ENCODE measurements at regions not wholly inside any gene's neighbourhood (a gene's known extent, or its start where the extent isn't known, plus 50 kb on each side); places are given as distances from the start of the nearest gene placed in this dataset.

- no peak for TF ChIP-seq POLR2A (IDR thresholded peaks at IDR 0.05)
- no peak for TF ChIP-seq POLR2AphosphoS5 (IDR thresholded peaks at IDR 0.05)
- TF ChIP-seq EP300 (IDR thresholded peaks at IDR 0.05): no peak
- TF ChIP-seq, protein P1, sequence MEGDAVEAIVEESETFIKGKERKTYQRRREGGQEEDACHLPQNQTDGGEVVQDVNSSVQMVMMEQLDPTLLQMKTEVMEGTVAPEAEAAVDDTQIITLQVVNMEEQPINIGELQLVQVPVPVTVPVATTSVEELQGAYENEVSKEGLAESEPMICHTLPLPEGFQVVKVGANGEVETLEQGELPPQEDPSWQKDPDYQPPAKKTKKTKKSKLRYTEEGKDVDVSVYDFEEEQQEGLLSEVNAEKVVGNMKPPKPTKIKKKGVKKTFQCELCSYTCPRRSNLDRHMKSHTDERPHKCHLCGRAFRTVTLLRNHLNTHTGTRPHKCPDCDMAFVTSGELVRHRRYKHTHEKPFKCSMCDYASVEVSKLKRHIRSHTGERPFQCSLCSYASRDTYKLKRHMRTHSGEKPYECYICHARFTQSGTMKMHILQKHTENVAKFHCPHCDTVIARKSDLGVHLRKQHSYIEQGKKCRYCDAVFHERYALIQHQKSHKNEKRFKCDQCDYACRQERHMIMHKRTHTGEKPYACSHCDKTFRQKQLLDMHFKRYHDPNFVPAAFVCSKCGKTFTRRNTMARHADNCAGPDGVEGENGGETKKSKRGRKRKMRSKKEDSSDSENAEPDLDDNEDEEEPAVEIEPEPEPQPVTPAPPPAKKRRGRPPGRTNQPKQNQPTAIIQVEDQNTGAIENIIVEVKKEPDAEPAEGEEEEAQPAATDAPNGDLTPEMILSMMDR (IDR thresholded peaks at IDR 0.05): no peak
- intact Hi-C loops (cut with DNase I): no loop called here
- 31 to 45% methylated on average over 14 of the region's 14 CpGs for WGBS, 2 donors
- Histone ChIP-seq H3K4me3 (peak overlapping the region in 1 of 4 donors; percentile 56), H3K27ac (peak overlapping the region; percentile 43 to 71 (median 69)), H3K27me3 (peaks cover 0 to 8% (median 0%) of the 10 kb centered on the region in 3 donors), H3K9me3 (peaks cover 0 to 8% (median 3%) of the 10 kb centered on the region in 4 donors), H3K36me3 (no peaks in the 10 kb centered on the region), H3K4me1 (peaks cover 0 to 29% (median 27%) of the 10 kb centered on the region in 4 donors)
- no peak for DNase-seq
Measured at GRCh38 chr9:129351058-129351641, 173.1 kb upstream of the IER5L start.

GRCh38 chr9:129350143-129350935, 172.3 kb upstream of the IER5L start:
- intact Hi-C loops (cut with DNase I): no loop called here
- Histone ChIP-seq H3K4me1 (peaks cover 0 to 29% (median 27%) of the 10 kb centered on the region in 4 donors), H3K27me3 (peaks cover 0 to 8% (median 0%) of the 10 kb centered on the region in 3 donors), H3K9me3 (peaks cover 0 to 2% (median under 1%) of the 10 kb centered on the region in 4 donors), H3K4me3 (no peak overlapping the region), H3K36me3 (no peaks in the 10 kb centered on the region), H3K27ac (peak overlapping the region; percentile 43 to 71 (median 69))
- no peak for DNase-seq
- WGBS, 2 donors: 79 to 82% methylated on average over 25 of the region's 25 CpGs
- TF ChIP-seq POLR2AphosphoS5 (IDR thresholded peaks at IDR 0.05): no peak
- TF ChIP-seq, protein P1 (IDR thresholded peaks at IDR 0.05): no peak
- no peak for TF ChIP-seq EP300 (IDR thresholded peaks at IDR 0.05)
- TF ChIP-seq POLR2A (IDR thresholded peaks at IDR 0.05): no peak

DNA sequence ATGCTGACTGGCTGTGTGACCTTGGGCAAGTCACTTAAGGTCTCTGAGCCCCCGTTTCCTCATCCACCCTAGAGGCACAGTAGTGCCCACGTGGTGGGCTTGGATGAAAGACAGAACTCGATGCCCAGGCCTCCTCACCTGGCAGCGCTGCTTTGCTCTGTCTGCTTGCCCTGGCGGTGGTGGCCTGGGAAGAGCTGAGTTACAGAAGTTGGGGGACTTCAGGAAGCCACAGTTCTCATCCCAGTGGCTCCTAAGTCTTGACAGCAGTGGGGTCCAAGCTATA, 171.5 kb upstream of the IER5L start:
- Histone ChIP-seq H3K4me3 (no peak overlapping the region), H3K27ac (no peak overlapping the region), H3K4me1 (peaks cover 0 to 29% (median 27%) of the 10 kb centered on the region in 4 donors), H3K27me3 (peaks cover 0 to 8% (median 0%) of the 10 kb centered on the region in 3 donors), H3K9me3 (no peaks in the 10 kb centered on the region), H3K36me3 (no peaks in the 10 kb centered on the region)
- 84 to 92% methylated on average over 5 of the region's 5 CpGs for WGBS, 2 donors
- intact Hi-C loops (cut with DNase I): no loop called here
- DNase-seq: no peak
- TF ChIP-seq POLR2AphosphoS5 (IDR thresholded peaks at IDR 0.05): no peak
- TF ChIP-seq POLR2A (IDR thresholded peaks at IDR 0.05): no peak
- no peak for TF ChIP-seq EP300 (IDR thresholded peaks at IDR 0.05)
- TF ChIP-seq, protein P1 (IDR thresholded peaks at IDR 0.05): no peak

DNA sequence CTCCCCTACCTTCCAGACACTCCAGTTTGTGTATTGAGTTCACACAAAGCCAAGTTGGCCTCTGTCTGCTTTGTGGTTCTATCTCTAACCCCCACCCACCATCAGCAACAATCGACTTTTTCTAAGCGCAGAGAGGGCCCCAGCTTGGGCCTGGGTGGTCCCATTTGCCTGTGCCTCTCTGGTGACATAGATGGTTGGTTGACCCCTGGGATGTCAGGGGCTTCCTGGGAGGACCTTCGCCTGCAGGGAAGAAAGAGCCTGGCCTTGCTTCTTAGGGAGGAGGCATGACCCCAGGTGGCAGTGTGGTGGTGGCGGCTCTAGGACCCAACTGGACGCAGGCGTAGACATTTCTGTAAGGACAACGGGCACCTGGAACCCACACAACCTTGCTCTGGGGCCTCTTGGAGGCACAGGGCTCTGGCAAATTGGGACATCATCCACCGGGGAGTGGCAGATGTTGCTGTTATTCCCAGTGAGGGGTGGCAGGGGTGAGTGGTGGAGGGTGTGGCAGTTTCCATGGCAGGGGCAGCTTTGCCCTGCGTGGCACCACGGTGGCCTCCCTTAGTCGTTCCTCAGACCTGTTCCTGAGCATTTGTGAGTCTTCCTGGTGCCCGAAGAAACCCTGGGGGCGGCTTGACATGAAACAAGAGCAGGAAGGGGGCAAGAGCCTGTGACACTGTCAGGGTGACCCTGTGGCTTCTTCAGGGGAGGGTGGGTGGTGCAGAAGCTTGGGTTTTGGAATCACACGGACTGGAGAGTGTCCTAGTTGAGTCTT, 171.0 kb upstream of the IER5L start:
- intact Hi-C loops (cut with DNase I): no loop called here
- Histone ChIP-seq H3K36me3 (no peaks in the 10 kb centered on the region), H3K4me3 (no peak overlapping the region), H3K9me3 (no peaks in the 10 kb centered on the region), H3K4me1 (peaks cover 0 to 29% (median 27%) of the 10 kb centered on the region in 4 donors), H3K27me3 (peaks cover 0 to 8% (median 0%) of the 10 kb centered on the region in 3 donors), H3K27ac (no peak overlapping the region)
- 71 to 77% methylated on average over 14 of the region's 14 CpGs for WGBS, 2 donors
- no peak for DNase-seq
- TF ChIP-seq, protein P1 (IDR thresholded peaks at IDR 0.05): no peak
- TF ChIP-seq POLR2AphosphoS5 (IDR thresholded peaks at IDR 0.05) (no peak), POLR2A (IDR thresholded peaks at IDR 0.05) (no peak), EP300 (IDR thresholded peaks at IDR 0.05) (no peak)
